Keratinocyte (primary cell): ENCODE measurements at regions not wholly inside any gene's neighbourhood (a gene's known extent, or its start where the extent isn't known, plus 50 kb on each side); places are given as distances from the start of the nearest gene placed in this dataset.

Experiments used
- DNase-seq: peaks from one replicate; pipeline ENCODE4 v3.0.0-alpha.2; 2011; ENCODE audit warnings: low read depth, missing footprints, low spot score
- FAIRE-seq: peaks from 2 replicates; lab custom pipeline; 2011; peaks lifted over from hg19 to GRCh38; lab: Jason Lieb, UNC
- H2AFZ ChIP-seq: 2 replicates; pipeline ENCODE4 v1.6.0; 2012; ENCODE audit warnings: low read length, control low read depth, inconsistent platforms; ENCODE audit not compliant: control insufficient read depth
- H3K27ac ChIP-seq: 2 replicates; pipeline ENCODE4 v1.5.1; 2011; ENCODE audit warnings: low read length; ENCODE audit not compliant: control insufficient read depth, insufficient read depth
- H3K27me3 ChIP-seq: 3 replicates; pipeline ENCODE4 v1.6.0; 2011; ENCODE audit warnings: low read length; ENCODE audit not compliant: control insufficient read depth, insufficient read depth; ENCODE audit errors: extremely low read depth
- H3K36me3 ChIP-seq, 2 experiments: 2 replicates in 1 of 2; 3 replicates in 1 of 2; pipeline ENCODE4 v1.5.1; 2011; ENCODE audit warnings: low read length in 2 of 2, mild to moderate bottlenecking in 1 of 2; ENCODE audit not compliant: control insufficient read depth in 2 of 2, insufficient read depth in 2 of 2; ENCODE audit errors: extremely low read depth in 1 of 2
- H3K4me1 ChIP-seq: 3 replicates; pipeline ENCODE4 v1.5.1; 2011; ENCODE audit warnings: low read length; ENCODE audit not compliant: control insufficient read depth, insufficient read depth; ENCODE audit errors: extremely low read depth
- H3K4me2 ChIP-seq: 3 replicates; pipeline ENCODE4 v1.6.0; 2011; ENCODE audit warnings: low read depth, low read length; ENCODE audit not compliant: control insufficient read depth, insufficient read depth; ENCODE audit errors: extremely low read depth
- H3K4me3 ChIP-seq, 3 experiments: fragments of 200-600 bp in 1 of 3; sonication (generic) in 1 of 3; 2 replicates in 2 of 3; 3 replicates in 1 of 3; pipeline ENCODE4 v1.5.1; 2011 to 2016; ENCODE audit warnings: low read length in 3 of 3, mild to moderate bottlenecking in 3 of 3, control low read depth in 2 of 3, inconsistent platforms in 1 of 3, low read depth in 1 of 3, mixed read lengths in 1 of 3, mixed run types in 1 of 3, moderate library complexity in 1 of 3; ENCODE audit not compliant: control insufficient read depth in 2 of 3, insufficient read depth in 2 of 3; ENCODE audit errors: extremely low read depth in 1 of 3
- H3K79me2 ChIP-seq: 2 replicates; pipeline ENCODE4 v1.6.0; 2012; ENCODE audit warnings: low read length; ENCODE audit not compliant: control insufficient read depth, insufficient read depth
- H3K9ac ChIP-seq: 3 replicates; pipeline ENCODE4 v1.6.0; 2011; ENCODE audit warnings: low read length; ENCODE audit not compliant: control insufficient read depth, insufficient read depth; ENCODE audit errors: extremely low read depth
- H3K9me1 ChIP-seq: 3 replicates; pipeline ENCODE4 v1.6.0; 2011; ENCODE audit warnings: low read length; ENCODE audit not compliant: control insufficient read depth, insufficient read depth; ENCODE audit errors: extremely low read depth
- H3K9me3 ChIP-seq: 2 replicates; pipeline ENCODE4 v1.5.1; 2012; ENCODE audit warnings: low read depth, low read length; ENCODE audit not compliant: control insufficient read depth
- H4K20me1 ChIP-seq: 3 replicates; pipeline ENCODE4 v1.6.0; 2011; ENCODE audit warnings: low read length; ENCODE audit not compliant: control insufficient read depth, insufficient read depth; ENCODE audit errors: extremely low read depth
- CTCF ChIP-seq, 3 experiments: IDR thresholded peaks in 1 of 3; conservative IDR thresholded peaks in 1 of 3; optimal IDR thresholded peaks in 1 of 3; 2 replicates in 2 of 3; 3 replicates in 1 of 3; pipeline versions ENCODE3 to v1.5.1; 2011; ENCODE audit warnings: low read length in 3 of 3, mild to moderate bottlenecking in 3 of 3, moderate library complexity in 2 of 3, control low read depth in 1 of 3, inconsistent platforms in 1 of 3; ENCODE audit not compliant: insufficient read depth in 2 of 3; ENCODE audit errors: extremely low read depth in 1 of 3
- EZH2 ChIP-seq: IDR thresholded peaks from one replicate; pipeline ENCODE4 v1.6.1; 2012; ENCODE audit warnings: inconsistent platforms, mild to moderate bottlenecking, low read length, moderate library complexity
- dilution Hi-C: fragments of 300-500 bp; cut with MboI; formaldehyde crosslinking; loops from one replicate; pipeline ENCODE4 v1.7.0; 2020; ENCODE audit warnings: low sequenced_read_pairs; ENCODE audit not compliant: extremely low pct_ligation_motif_present

GRCh38 chr20:40758790-40759189 lies 69.8 kb upstream of the MAFB start:
- no peak overlapping the region for H3K27ac ChIP-seq
- H3K36me3 ChIP-seq, result no peaks in the 10 kb centered on the region
- no peaks in the 10 kb centered on the region for H3K27me3 ChIP-seq
- no peak for DNase-seq
- H2AFZ ChIP-seq, result no peak overlapping the region
- dilution Hi-C loops, result no loop called here
- no peak for TF ChIP-seq EZH2
- TF ChIP-seq CTCF (optimal IDR thresholded peaks at IDR 0.05 in 1 of 3, IDR thresholded peaks at IDR 0.05 in 1 of 3, conservative IDR thresholded peaks at IDR 0.05 in 1 of 3; ENCODE audit: extremely low read depth in 1 of 3, insufficient read depth in 2 of 3, low read length in 3 of 3), result no peak
- no peaks in the 10 kb centered on the region for H4K20me1 ChIP-seq
- H3K4me2 ChIP-seq, result no peak overlapping the region
- no peak overlapping the region for H3K4me3 ChIP-seq
- FAIRE-seq, result no peak
- H3K9me1 ChIP-seq, result no peaks in the 10 kb centered on the region
- no peak overlapping the region for H3K9ac ChIP-seq
- no peaks in the 10 kb centered on the region for H3K9me3 ChIP-seq
- peaks cover 3% of the 10 kb centered on the region for H3K4me1 ChIP-seq
- no peaks in the 10 kb centered on the region for H3K79me2 ChIP-seq

GRCh38 chr20:40760399-40760798 lies 71.4 kb upstream of the MAFB start:
- dilution Hi-C loops, result no loop called here
- H3K4me3 ChIP-seq, result no peak overlapping the region
- H3K9me1 ChIP-seq, result no peaks in the 10 kb centered on the region
- no peaks in the 10 kb centered on the region for H4K20me1 ChIP-seq
- no peaks in the 10 kb centered on the region for H3K79me2 ChIP-seq
- no peaks in the 10 kb centered on the region for H3K27me3 ChIP-seq
- DNase-seq, result no peak
- H3K9ac ChIP-seq, result no peak overlapping the region
- H3K27ac ChIP-seq, result no peak overlapping the region
- no peak for FAIRE-seq
- H3K9me3 ChIP-seq, result no peaks in the 10 kb centered on the region
- no peak overlapping the region for H3K4me2 ChIP-seq
- no peak overlapping the region for H2AFZ ChIP-seq
- H3K36me3 ChIP-seq, result no peaks in the 10 kb centered on the region
- peaks cover 3% of the 10 kb centered on the region for H3K4me1 ChIP-seq
- TF ChIP-seq CTCF (optimal IDR thresholded peaks at IDR 0.05 in 1 of 3, IDR thresholded peaks at IDR 0.05 in 1 of 3, conservative IDR thresholded peaks at IDR 0.05 in 1 of 3; ENCODE audit: extremely low read depth in 1 of 3, insufficient read depth in 2 of 3, low read length in 3 of 3) (no peak), EZH2 (no peak)
